GM12892 (cell line): ENCODE measurements at regions not wholly inside any gene's neighbourhood (a gene's known extent, or its start where the extent isn't known, plus 50 kb on each side); places are given as distances from the start of the nearest gene placed in this dataset.

ENCODE experiments used
- DNase-seq: peaks from one replicate; pipeline ENCODE4 v3.0.0; 2011; ENCODE audit not compliant: insufficient read length
- FAIRE-seq: peaks from 2 replicates; lab custom pipeline; 2011; peaks lifted over from hg19 to GRCh38; lab: Jason Lieb, UNC
- POLR2A ChIP-seq: IDR thresholded peaks from 2 replicates; pipeline ENCODE4 v1.6.1; 2011; ENCODE audit warnings: low read depth, low read length, control low read depth
- POLR2AphosphoS5 ChIP-seq: IDR thresholded peaks from 2 replicates; pipeline ENCODE4 v1.6.1; 2011; ENCODE audit warnings: low read depth, low read length, control low read depth
- TAF1 ChIP-seq: IDR thresholded peaks from 2 replicates; pipeline ENCODE4 v1.6.1; 2011; ENCODE audit warnings: low read depth, mild to moderate bottlenecking, control low read depth, low read length, borderline replicate concordance

DNA sequence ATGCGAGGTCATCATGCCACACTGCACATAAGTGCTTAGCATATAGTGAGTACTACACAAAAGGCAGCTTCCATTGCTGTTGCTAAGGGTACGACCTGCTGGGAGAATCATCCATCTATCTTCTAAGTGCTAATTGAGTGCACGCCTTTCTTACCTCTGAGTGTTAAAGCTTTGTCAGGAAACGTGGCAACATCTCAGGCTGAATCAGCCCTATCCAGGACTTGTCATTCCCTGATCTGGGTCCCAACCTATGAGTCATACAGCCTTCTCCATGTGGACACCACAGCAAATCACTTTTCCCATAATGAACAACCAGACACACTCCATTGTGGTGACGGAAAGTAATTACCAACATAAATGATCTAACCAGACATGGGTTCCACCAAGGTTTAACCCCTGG lies 201.1 kb upstream of the MAF start:
- DNase-seq (no peak), FAIRE-seq (no peak)
- TF ChIP-seq POLR2AphosphoS5 (no peak), TAF1 (no peak), POLR2A (no peak)

DNA sequence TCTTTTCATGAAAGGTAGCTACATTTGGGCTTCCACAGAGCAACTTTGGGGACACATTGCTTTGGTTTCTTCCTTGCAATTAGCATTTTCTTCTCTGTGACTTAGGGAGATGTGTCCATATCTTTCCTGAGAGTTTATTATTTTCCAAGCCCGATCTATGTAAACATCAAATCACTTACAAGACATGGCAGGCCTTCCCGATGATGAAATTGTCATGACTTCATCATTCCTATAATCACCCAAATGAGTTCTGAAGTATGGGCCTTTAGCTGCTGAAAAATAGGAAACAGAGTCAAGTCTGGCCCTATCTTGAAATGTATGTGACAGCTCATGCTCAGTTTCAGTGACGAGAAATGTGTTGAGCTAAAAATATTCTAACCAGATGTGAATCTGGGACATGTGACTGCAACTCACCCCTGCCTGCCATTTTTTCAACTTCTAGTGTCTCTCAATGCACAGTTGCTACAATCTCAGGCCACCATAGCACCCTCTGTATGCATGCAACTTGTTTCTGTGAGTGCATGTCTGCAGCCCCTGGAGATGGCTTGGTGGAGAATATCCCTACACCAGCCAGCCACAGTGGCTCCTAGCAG lies 199.6 kb upstream of the MAF start:
- DNase-seq (no peak), FAIRE-seq (peak; percentile 44)
- TF ChIP-seq POLR2A (no peak), TAF1 (no peak), POLR2AphosphoS5 (no peak)

DNA sequence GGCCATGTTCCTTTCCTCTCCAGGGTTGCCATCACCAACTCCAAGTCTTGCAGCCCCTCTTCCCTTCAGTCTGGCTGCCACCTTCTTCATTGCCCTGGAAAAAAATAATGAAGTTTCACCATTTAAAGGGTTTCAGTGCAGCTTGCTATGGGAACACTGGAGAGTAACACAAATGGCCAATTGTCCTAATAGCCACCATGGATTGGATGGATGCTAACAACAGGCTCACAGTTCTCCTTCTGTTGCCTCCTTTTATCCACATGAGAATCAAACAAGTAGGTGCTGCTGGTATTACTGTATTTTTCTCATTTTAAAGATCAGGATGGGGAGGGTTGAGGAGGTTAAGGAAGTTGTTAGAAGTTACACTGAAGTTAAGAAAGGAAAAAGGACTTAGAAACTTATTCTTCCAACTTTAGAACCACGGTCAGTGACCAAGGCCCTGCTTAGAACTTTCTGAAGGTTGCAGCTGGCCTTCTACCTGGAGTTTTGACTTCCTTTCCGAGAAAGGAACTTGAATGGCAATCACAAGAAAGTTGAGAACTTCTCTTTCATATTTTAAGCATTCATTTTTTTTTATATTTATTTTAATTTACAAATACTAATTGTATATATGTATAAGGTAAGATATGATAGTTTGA lies 198.0 kb upstream of the MAF start:
- TF ChIP-seq POLR2AphosphoS5 (no peak), POLR2A (no peak), TAF1 (no peak)
- FAIRE-seq (no peak), DNase-seq (no peak)

DNA sequence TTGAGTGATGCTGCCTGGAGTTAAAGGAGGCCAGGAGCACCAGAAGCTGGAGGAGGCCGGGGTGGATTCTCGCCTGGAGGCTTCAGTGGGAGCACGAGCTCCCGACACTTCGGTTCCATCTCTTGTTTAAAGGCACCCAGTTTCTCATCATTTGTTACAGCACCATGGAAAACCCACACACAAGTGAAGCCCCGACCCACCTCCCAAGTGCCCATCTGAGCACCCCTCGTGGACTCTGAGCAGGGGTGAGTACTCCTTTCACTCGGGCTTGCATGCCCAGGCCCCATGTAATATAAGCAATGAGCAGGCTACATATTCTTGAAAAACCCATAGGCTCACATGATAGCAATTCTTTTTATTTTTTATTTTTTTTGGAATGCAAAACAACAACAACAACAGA lies 196.9 kb upstream of the MAF start:
- TF ChIP-seq POLR2A (no peak), TAF1 (no peak), POLR2AphosphoS5 (no peak)
- DNase-seq (no peak), FAIRE-seq (no peak)

DNA sequence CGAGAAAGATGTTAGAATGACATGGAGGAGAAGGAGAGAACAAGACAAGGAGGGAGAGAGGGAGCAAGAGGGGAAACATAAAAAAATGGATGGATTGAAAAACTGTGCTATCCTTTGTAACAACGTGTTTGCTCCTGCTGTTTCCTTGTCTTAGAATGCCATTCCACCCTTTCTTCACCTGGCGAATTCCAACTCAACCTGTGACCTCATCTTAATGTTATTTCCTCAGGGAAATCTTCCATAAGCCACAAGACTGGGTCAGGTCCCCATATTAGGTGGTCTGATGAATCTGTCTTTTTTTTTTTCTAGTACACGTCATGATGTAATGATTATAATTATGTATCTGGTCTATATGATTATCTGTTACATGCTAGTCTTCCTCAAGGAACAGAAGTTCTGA lies 195.0 kb upstream of the MAF start:
- TF ChIP-seq POLR2AphosphoS5 (no peak), TAF1 (no peak), POLR2A (no peak)
- no peak for FAIRE-seq
- DNase-seq: no peak

DNA sequence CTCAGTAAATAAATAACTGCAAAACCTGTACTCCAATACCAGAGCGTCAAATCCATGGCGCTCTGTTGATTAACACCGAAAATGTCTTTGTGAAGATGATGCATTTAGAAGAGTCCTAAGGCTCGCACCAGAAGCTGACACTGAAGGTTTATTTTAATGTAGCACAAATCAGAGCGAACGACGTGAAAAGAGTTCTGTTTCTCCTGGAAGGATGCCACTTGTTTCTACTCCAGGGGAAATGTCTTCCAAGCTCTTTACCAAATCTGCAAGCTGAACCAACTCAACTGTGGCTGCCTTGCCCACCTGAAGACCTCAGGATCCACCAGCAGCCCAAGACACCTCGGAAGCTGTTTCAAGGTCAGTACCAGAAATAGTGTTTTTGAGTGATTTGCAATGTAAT lies 194.4 kb upstream of the MAF start:
- no peak for DNase-seq
- FAIRE-seq: no peak
- TF ChIP-seq TAF1 (no peak), POLR2A (no peak), POLR2AphosphoS5 (no peak)

DNA sequence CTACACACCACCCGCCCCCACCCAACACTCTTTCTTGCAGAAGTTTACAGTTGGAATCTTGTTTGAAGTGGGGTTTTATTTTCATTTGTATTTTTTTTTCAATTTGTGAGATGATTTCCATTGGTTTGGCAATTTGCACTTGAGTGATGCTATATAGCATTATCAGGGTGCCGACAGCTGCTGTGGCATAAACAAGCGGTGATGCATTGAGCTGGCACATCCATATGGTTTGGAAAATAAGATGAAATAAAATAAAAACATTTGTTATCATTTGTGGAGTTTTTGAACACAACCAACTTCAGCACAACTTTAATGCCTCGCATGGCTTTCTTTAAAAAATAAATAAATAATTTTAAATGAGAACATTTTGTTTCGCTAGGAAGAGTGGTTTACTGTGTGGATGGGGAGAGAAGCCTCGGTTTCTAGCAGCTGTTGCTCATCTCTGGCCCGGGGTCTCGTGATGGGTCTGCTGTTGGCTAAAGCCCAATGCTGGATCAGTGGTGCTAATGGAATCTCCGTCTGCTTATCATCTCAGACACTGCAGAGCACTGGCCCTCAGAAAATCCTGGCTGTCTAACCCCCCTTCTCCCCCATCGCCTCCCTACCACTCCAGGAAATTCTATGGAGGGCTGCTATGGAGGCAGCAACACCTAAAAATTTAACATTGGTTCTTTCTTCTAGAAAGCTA lies 192.3 kb upstream of the MAF start:
- FAIRE-seq (no peak), DNase-seq (no peak)
- TF ChIP-seq POLR2A (no peak), TAF1 (no peak)

DNA sequence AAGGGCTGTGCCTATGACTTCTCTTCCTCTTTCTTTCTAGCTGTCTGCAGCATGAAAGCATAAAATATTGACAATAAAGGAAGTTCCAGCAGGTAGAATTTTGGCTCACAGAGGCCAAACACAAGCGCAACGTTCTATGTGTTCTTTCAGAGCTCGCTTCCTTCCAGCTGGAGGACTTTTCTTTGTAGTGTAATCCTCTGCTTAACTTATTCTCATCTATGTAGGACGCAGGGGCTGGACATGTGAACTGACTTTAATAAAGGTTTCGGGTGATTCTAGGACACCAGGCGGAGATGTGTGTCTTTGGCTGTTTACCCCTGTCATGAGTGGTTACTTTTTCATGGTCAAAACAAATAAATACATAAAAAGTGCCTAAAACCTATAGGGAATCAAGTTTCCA lies 191.5 kb upstream of the MAF start:
- no peak for TF ChIP-seq TAF1
- TF ChIP-seq POLR2AphosphoS5: no peak
- no peak for TF ChIP-seq POLR2A
- no peak for DNase-seq
- no peak for FAIRE-seq

DNA sequence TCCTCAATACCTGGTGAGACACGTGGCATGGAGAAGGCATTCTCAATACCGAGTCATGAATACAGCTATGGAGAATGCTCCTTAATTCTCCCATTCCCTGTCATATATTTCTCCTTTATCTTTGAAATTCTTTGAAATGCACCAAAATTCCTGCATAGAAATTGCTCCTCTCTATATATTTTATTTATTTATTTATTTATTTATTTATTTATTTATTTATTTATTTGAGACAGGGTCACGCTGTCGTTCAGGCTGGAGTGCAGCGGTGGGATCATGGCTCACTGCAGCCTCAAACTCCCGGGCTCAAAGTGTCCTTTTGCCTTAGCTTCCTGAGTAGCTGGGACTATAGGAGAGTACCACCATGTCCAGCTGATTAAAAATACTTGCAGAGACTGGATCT lies 190.3 kb upstream of the MAF start:
- FAIRE-seq (no peak), DNase-seq (no peak)
- TF ChIP-seq TAF1 (no peak), POLR2A (no peak), POLR2AphosphoS5 (no peak)

DNA sequence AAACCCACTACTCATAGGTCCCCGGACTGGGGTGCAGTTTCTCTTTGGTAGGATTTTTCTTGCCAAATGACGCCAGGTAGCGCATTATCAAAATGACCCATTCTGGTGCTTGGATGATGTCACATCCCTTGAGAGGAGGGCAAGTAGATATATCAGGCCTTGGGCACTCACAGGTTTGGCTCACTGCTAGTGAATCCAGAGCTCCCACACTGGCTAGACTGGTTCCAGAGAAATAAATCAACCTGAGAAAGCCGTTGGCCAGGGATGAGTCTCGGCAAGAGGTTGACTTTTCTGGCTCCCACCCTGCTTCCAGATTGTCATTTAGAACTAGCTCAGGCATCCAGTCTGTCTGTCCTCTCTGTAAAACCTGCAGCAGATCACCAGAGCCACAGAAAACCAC lies 188.4 kb upstream of the MAF start:
- no peak for TF ChIP-seq POLR2A
- TF ChIP-seq POLR2AphosphoS5: no peak
- no peak for TF ChIP-seq TAF1
- no peak for FAIRE-seq
- DNase-seq: no peak

DNA sequence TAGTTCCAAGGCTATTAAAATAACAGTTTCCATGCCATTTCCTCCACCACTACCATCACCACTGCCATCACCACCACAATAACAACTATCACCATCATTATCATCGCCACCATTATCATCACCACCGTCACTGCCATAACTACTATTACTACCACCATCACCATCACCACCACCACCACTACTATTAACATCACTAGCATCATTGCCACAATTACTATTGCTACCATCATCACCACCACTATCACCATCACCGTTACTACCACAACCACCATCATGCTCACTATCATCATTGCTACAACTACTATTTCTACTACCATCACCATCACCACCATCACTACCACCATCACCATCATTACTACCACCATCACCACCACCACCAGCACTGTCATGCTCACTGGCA lies 185.9 kb upstream of the MAF start:
- DNase-seq (no peak), FAIRE-seq (no peak)
- TF ChIP-seq TAF1: no peak
- TF ChIP-seq POLR2AphosphoS5: no peak
- no peak for TF ChIP-seq POLR2A

DNA sequence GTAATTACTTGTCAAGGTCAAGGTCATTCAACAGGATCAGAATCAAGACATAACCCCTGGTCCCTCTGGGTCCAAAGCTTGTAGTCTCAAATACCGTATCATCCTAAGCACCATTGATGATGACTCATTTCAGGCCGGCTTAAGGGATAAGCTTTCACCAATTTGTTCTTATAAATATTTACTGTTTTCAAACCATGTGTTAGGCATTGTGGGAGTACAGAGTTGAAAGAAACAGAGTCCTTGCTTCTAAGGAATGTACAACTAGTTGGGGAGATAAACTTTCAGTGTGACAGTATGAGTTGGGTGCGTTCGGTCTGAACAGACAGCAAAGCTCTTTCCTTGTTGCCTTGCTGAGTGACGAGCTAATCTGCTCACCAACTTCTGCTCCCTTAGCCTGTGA lies 183.5 kb upstream of the MAF start:
- DNase-seq (no peak), FAIRE-seq (no peak)
- no peak for TF ChIP-seq POLR2AphosphoS5
- TF ChIP-seq TAF1: no peak
- no peak for TF ChIP-seq POLR2A
